Activated T-cell treated with anti-CD3 and anti-CD28 coated beads, Interleukin-2, amount 50 U/mL, for 24 hours (primary cell): ENCODE measurements at regions not wholly inside any gene's neighbourhood (a gene's known extent, or its start where the extent isn't known, plus 50 kb on each side); places are given as distances from the start of the nearest gene placed in this dataset.

ENCODE experiments used
- DNase-seq: peaks from one replicate; pipeline ENCODE4 v3.0.0-alpha.2; 2020
- H3K27ac Mint-ChIP-seq: 2 replicates; pipeline ENCODE4 v1.8.0; 2020; ENCODE audit warnings: mild to moderate bottlenecking, mixed read lengths
- H3K27me3 Mint-ChIP-seq: 2 replicates; pipeline ENCODE4 v1.8.0; 2020; ENCODE audit warnings: mixed read lengths
- H3K36me3 Mint-ChIP-seq: 2 replicates; pipeline ENCODE4 v1.8.0; 2020; ENCODE audit warnings: low read depth, mixed read lengths
- H3K4me1 Mint-ChIP-seq: 2 replicates; pipeline ENCODE4 v1.8.0; 2020; ENCODE audit warnings: low read depth, mixed read lengths
- H3K4me3 Mint-ChIP-seq: 2 replicates; pipeline ENCODE4 v1.8.0; 2020; ENCODE audit warnings: mild to moderate bottlenecking, moderate library complexity, mixed read lengths
- H3K9me3 Mint-ChIP-seq: 2 replicates; pipeline ENCODE4 v1.8.0; 2020; ENCODE audit warnings: mixed read lengths

DNA sequence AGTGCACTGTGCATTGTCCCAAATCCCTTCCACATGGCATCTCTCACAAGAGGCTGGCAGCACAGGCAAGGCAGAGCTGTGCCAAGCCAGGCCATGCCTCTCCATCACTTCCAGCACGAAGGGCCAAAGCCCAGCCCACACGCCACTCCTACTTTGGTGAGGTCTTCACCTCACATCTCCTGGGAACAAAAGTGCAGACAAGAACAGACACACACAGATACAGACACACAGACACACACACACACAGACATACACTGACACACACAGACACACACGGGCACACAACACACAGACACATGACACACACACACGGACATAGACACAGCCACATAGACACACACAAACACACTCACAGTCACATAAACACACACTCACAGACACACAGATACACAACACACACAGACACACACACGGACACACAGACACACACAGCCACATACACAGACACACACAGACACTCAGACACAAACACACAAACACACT is 233.3 kb downstream of the UACA start:
- Mint-ChIP-seq H3K27me3 (no peaks in the 10 kb centered on the region), H3K4me3 (no peak overlapping the region), H3K36me3 (no peaks in the 10 kb centered on the region), H3K9me3 (peaks cover 2% of the 10 kb centered on the region), H3K27ac (peak overlapping the region; percentile 1), H3K4me1 (peaks cover 83% of the 10 kb centered on the region)
- DNase-seq, result peak; percentile 26

- no peaks in the 10 kb centered on the region for H3K36me3 Mint-ChIP-seq
- peak; percentile 34 for DNase-seq
- H3K27ac Mint-ChIP-seq, result peak overlapping the region; percentile 84
- peaks cover 71% of the 10 kb centered on the region for H3K4me1 Mint-ChIP-seq
- peaks cover 2% of the 10 kb centered on the region for H3K9me3 Mint-ChIP-seq
- peak overlapping the region; percentile 64 for H3K4me3 Mint-ChIP-seq
- no peaks in the 10 kb centered on the region for H3K27me3 Mint-ChIP-seq
These were observed 234.5 kb downstream of the UACA start for GRCh38 chr15:70528816-70529215.

DNA sequence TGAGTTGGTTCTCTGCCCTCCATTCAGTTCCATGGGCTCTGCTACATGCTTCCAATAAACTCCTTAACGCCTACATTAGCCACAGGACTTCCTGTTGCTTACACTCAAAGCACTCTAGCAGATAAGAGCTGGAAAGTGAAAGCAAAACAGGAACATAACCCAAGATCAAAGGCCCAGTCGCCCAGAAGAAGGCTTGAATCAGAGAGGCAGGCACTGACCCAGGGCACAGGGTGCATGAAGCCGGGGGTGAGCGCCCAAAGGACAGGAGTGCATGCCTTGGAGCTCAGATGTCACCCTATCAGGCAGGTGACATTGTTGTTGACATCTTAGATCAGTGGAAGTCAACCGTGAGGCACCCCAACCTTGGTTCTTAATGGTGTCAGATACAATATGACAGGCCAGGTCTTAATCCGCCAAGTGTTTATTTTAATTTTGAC is 235.1 kb downstream of the UACA start:
- no peaks in the 10 kb centered on the region for H3K36me3 Mint-ChIP-seq
- peak overlapping the region; percentile 64 for H3K4me3 Mint-ChIP-seq
- peak; percentile 73 for DNase-seq
- no peaks in the 10 kb centered on the region for H3K27me3 Mint-ChIP-seq
- H3K27ac Mint-ChIP-seq, result peak overlapping the region; percentile 84
- peaks cover 2% of the 10 kb centered on the region for H3K9me3 Mint-ChIP-seq
- H3K4me1 Mint-ChIP-seq, result peaks cover 67% of the 10 kb centered on the region

- no peak overlapping the region for H3K4me3 Mint-ChIP-seq
These were observed 236.4 kb downstream of the UACA start for GRCh38 chr15:70526974-70527325.

GRCh38 chr15:70526221-70526973 is 237.0 kb downstream of the UACA start:
- no peak overlapping the region for H3K4me3 Mint-ChIP-seq
- peak overlapping the region; percentile 12 for H3K27ac Mint-ChIP-seq
- H3K36me3 Mint-ChIP-seq, result no peaks in the 10 kb centered on the region
- no peaks in the 10 kb centered on the region for H3K27me3 Mint-ChIP-seq
- peak; percentile 32 for DNase-seq
- H3K4me1 Mint-ChIP-seq, result peaks cover 53% of the 10 kb centered on the region
- peaks cover 2% of the 10 kb centered on the region for H3K9me3 Mint-ChIP-seq

More at GRCh38 chr15:70526974-70527325, 236.4 kb downstream of the UACA start:
- no peak for DNase-seq
- peaks cover 57% of the 10 kb centered on the region for H3K4me1 Mint-ChIP-seq
- peaks cover 2% of the 10 kb centered on the region for H3K9me3 Mint-ChIP-seq
- H3K27me3 Mint-ChIP-seq, result no peaks in the 10 kb centered on the region
- H3K36me3 Mint-ChIP-seq, result no peaks in the 10 kb centered on the region
- peak overlapping the region; percentile 12 for H3K27ac Mint-ChIP-seq

DNA sequence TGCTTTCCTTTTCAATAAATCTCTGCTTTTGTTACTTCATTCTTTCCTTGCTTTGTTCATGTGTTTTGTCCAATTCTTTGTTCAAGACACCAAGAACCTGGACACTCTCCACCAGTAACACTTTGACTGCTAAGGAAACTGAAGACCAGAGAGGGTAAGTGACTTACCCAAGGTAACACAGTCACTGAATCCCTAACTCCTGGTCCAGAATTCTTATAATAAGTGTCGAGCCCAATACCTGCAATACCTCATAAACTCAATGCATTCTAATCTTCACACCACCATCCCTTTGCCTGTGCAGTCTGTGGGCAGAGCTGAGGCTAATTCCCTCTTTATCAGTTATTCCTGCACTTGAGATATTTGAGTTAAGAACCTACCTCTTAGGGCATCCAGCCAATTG is 237.8 kb downstream of the UACA start:
- Mint-ChIP-seq H3K4me3 (no peak overlapping the region), H3K36me3 (no peaks in the 10 kb centered on the region), H3K27me3 (no peaks in the 10 kb centered on the region), H3K27ac (no peak overlapping the region), H3K4me1 (peaks cover 49% of the 10 kb centered on the region), H3K9me3 (peaks cover 2% of the 10 kb centered on the region)
- no peak for DNase-seq

DNA sequence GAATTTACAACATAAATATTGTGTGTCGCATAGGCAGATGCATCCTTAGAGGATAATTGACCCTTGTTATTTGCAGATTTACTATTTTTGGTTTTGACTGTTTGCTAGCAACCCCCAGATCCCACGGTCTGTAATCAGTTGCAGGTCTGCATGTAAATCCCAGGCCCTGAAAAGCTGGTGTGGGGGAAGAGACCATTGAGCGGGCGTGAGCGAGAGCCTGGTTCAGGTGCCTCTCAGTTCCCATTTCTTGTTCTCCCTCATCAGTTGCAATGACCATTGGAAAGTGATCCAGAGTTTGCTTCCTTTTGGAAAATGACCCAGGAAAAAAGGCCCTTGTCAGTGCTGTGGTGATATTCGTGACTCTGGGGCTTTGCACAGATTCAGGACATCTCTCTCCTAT is 238.9 kb downstream of the UACA start:
- H3K9me3 Mint-ChIP-seq, result peaks cover 2% of the 10 kb centered on the region
- DNase-seq, result no peak
- no peak overlapping the region for H3K27ac Mint-ChIP-seq
- H3K4me1 Mint-ChIP-seq, result peaks cover 39% of the 10 kb centered on the region
- H3K27me3 Mint-ChIP-seq, result no peaks in the 10 kb centered on the region
- no peak overlapping the region for H3K4me3 Mint-ChIP-seq
- no peaks in the 10 kb centered on the region for H3K36me3 Mint-ChIP-seq

DNA sequence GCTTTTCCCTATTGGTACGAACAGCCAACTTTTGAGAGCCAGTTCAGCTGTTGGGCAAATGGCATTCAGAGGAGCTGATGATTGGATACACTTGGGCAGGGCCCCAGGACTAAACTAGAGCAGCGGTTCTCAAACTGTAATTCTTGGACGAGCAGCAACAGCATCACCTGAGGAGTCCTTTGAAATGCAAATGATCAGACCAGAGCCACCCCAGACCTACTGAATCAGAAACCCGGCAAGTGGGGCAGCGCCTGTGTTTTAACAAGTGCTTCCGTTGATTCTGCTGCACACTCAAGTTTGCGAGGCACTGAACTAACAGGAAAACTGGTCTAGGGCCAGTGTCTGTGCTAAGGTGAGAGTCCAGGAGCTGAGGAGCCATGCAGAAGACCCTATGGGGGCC is 239.7 kb downstream of the UACA start:
- Mint-ChIP-seq H3K27me3 (no peaks in the 10 kb centered on the region), H3K27ac (no peak overlapping the region), H3K4me1 (peaks cover 31% of the 10 kb centered on the region), H3K9me3 (peaks cover 2% of the 10 kb centered on the region), H3K4me3 (no peak overlapping the region), H3K36me3 (no peaks in the 10 kb centered on the region)
- DNase-seq, result peak; percentile 5

- Mint-ChIP-seq H3K4me1 (peaks cover 27% of the 10 kb centered on the region), H3K27ac (no peak overlapping the region), H3K9me3 (peaks cover 2% of the 10 kb centered on the region), H3K36me3 (no peaks in the 10 kb centered on the region), H3K27me3 (no peaks in the 10 kb centered on the region), H3K4me3 (no peak overlapping the region)
- no peak for DNase-seq
These were observed 240.2 kb downstream of the UACA start for GRCh38 chr15:70523192-70523591.

- H3K27me3 Mint-ChIP-seq, result no peaks in the 10 kb centered on the region
- H3K4me1 Mint-ChIP-seq, result peaks cover 19% of the 10 kb centered on the region
- peak; percentile 24 for DNase-seq
- no peaks in the 10 kb centered on the region for H3K36me3 Mint-ChIP-seq
- H3K4me3 Mint-ChIP-seq, result no peak overlapping the region
- no peak overlapping the region for H3K27ac Mint-ChIP-seq
- no peaks in the 10 kb centered on the region for H3K9me3 Mint-ChIP-seq
These were observed 240.9 kb downstream of the UACA start for GRCh38 chr15:70522323-70522966.

DNA sequence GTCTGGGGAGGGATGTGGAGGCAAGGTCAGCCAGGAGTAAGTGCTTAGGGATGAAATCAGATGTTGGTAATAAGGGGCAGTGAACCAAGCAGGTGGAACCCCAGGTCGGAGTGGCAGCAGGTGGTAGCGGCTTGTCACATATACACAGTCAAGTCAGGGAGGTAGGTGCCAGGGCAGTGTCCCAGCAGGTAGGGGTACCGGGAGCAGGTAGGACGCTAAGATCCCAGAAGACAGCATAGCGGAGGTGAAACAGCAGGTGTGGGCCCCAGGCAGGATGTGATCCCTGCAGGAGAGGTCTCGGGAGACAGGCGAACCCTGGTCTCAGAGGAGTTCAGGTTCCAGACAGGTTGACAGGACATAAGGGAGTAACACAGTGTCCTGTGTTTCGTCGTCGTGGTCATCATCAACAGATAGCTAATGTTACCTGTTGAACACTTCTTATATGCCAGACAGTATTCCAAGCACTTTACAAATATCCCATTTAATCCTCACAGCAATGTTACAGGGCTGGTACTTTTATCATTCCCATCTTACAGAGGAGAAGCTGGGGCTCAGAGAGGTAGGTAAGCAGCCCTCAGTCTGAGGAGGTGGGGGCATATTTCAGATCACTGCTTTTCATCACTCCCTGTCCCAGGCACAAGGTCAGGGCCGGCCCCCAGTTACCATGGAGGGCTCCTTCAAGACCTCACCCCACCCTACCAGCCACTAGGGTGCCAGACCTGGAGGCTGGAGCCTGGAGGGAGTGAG is 241.6 kb downstream of the UACA start:
- Mint-ChIP-seq H3K4me3 (no peak overlapping the region), H3K4me1 (peaks cover 12% of the 10 kb centered on the region), H3K9me3 (no peaks in the 10 kb centered on the region), H3K27me3 (no peaks in the 10 kb centered on the region), H3K27ac (no peak overlapping the region), H3K36me3 (no peaks in the 10 kb centered on the region)
- peak; percentile 15 for DNase-seq

DNA sequence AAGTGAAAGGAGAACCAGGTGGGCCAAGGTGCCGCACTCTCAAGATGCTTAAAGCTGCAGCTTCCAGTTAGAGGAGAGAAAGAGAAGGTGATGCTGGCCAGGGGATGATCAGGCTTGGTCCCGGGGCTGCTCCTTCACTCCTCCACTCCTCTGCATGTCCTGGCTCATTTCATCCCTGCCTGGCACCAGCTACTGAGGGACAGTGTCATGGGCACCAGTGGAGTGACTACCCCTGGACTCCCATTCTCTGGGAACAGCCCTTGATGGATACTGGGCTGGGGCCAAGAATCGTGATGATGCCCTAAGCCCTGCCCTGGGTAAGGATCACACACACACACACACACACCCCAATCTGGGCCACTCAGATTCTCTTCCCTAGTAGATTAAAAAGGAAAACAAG is 243.7 kb downstream of the UACA start:
- no peaks in the 10 kb centered on the region for H3K4me1 Mint-ChIP-seq
- H3K27ac Mint-ChIP-seq, result no peak overlapping the region
- H3K9me3 Mint-ChIP-seq, result no peaks in the 10 kb centered on the region
- H3K4me3 Mint-ChIP-seq, result no peak overlapping the region
- no peaks in the 10 kb centered on the region for H3K27me3 Mint-ChIP-seq
- H3K36me3 Mint-ChIP-seq, result no peaks in the 10 kb centered on the region
- peak; percentile 17 for DNase-seq

DNA sequence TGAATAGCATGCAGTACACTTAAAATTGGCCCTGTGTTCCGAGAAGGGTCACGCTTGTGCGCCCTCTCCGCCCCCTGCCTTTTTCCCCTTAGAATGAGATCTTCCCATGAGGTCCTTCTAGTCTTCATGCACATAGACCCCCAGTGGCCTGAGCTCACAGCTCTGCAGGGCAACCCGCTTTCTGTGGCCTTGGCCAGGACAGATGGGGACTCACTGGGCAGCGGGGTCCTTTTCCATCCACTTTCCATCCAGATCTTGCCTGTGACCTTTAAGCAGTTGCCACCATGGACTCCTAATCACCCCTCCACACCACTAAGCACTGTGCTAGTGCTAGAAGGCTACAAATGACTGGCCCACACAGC is 244.4 kb downstream of the UACA start:
- no peak overlapping the region for H3K27ac Mint-ChIP-seq
- peak; percentile 19 for DNase-seq
- no peak overlapping the region for H3K4me3 Mint-ChIP-seq
- no peaks in the 10 kb centered on the region for H3K4me1 Mint-ChIP-seq
- H3K36me3 Mint-ChIP-seq, result no peaks in the 10 kb centered on the region
- peaks cover 5% of the 10 kb centered on the region for H3K27me3 Mint-ChIP-seq
- no peaks in the 10 kb centered on the region for H3K9me3 Mint-ChIP-seq

GRCh38 chr15:70518201-70519003 is 245.0 kb downstream of the UACA start:
- H3K4me1 Mint-ChIP-seq, result no peaks in the 10 kb centered on the region
- no peak overlapping the region for H3K27ac Mint-ChIP-seq
- no peaks in the 10 kb centered on the region for H3K9me3 Mint-ChIP-seq
- no peak overlapping the region for H3K4me3 Mint-ChIP-seq
- no peaks in the 10 kb centered on the region for H3K36me3 Mint-ChIP-seq
- peak; percentile 27 for DNase-seq
- H3K27me3 Mint-ChIP-seq, result peaks cover 5% of the 10 kb centered on the region
